Liver (tissue), 8 donors: ENCODE measurements at regions not wholly inside any gene's neighbourhood (a gene's known extent, or its start where the extent isn't known, plus 50 kb on each side); places are given as distances from the start of the nearest gene placed in this dataset.

Experiments used
- DNase-seq: peaks from one replicate; pipeline ENCODE4 v3.0.0-alpha.2; 2017; ENCODE audit warnings: low spot score
- H3K27ac ChIP-seq, 2 donors: one replicate each; pipeline ENCODE4 v1.7.0; 2013; ENCODE audit warnings: inconsistent platforms in 2 of 2, low read length in 2 of 2, control low read depth in 1 of 2, low read depth in 1 of 2, mild to moderate bottlenecking in 1 of 2
- H3K27me3 ChIP-seq, 4 donors: one replicate each; pipeline versions ENCODE4 v1.6.1 to v1.7.0; 2013; ENCODE audit warnings: low read length in 3 of 4, inconsistent platforms in 1 of 4, mild to moderate bottlenecking in 1 of 4, moderate library complexity in 1 of 4; ENCODE audit not compliant: control insufficient read depth in 4 of 4, insufficient read depth in 4 of 4
- H3K36me3 ChIP-seq, 4 donors: one replicate each; pipeline versions ENCODE4 v1.6.1 to v1.7.0; 2013; ENCODE audit warnings: low read length in 3 of 4, mild to moderate bottlenecking in 3 of 4, low read depth in 1 of 4, moderate library complexity in 1 of 4; ENCODE audit not compliant: control insufficient read depth in 4 of 4, insufficient read depth in 3 of 4
- H3K4me1 ChIP-seq, 4 donors: one replicate each; pipeline versions ENCODE4 v1.6.1 to v1.7.0; 2013; ENCODE audit warnings: low read length in 3 of 4, mild to moderate bottlenecking in 3 of 4, moderate library complexity in 1 of 4; ENCODE audit not compliant: control insufficient read depth in 4 of 4, insufficient read depth in 4 of 4
- H3K4me3 ChIP-seq, 3 donors: one replicate each; pipeline versions ENCODE4 v1.6.1 to v1.7.0; 2013; ENCODE audit warnings: low read length in 3 of 3, control low read depth in 1 of 3, low read depth in 1 of 3, mild to moderate bottlenecking in 1 of 3
- H3K9ac ChIP-seq, 2 donors: one replicate each; pipeline ENCODE4 v1.7.0; 2013; ENCODE audit warnings: low read length in 2 of 2, mild to moderate bottlenecking in 2 of 2, moderate library complexity in 2 of 2, control low read depth in 1 of 2, low read depth in 1 of 2
- H3K9me3 ChIP-seq, 4 donors: one replicate each; pipeline versions ENCODE4 v1.6.1 to v1.7.0; 2013; ENCODE audit warnings: low read length in 3 of 4; ENCODE audit not compliant: control insufficient read depth in 4 of 4
- CTCF ChIP-seq: fragments of 150-350 bp; IDR thresholded peaks from 2 replicates; pipeline ENCODE4 v1.5.1; 2017; ENCODE audit warnings: improper control_type of control experiment, low read depth, low read length; ENCODE audit not compliant: missing input control
- EGR1 ChIP-seq, 2 donors: IDR thresholded peaks; 2 replicates each; pipeline ENCODE4 v1.6.1; 2016 to 2018; ENCODE audit warnings: antibody characterized with exemption in 2 of 2, low read depth in 2 of 2
- FOXA1 ChIP-seq: IDR thresholded peaks from 2 replicates; pipeline ENCODE4 v1.6.1; 2016; ENCODE audit warnings: antibody characterized with exemption
- FOXA2 ChIP-seq: IDR thresholded peaks from 2 replicates; pipeline ENCODE4 v1.6.1; 2016; ENCODE audit warnings: antibody characterized with exemption
- GABPA ChIP-seq, 2 donors: IDR thresholded peaks in 1 of 2; conservative IDR thresholded peaks in 1 of 2; 2 replicates each; pipeline ENCODE4 v1.6.1; 2016; ENCODE audit warnings: antibody characterized with exemption in 2 of 2, mild to moderate bottlenecking in 1 of 2, moderate library complexity in 1 of 2
- HNF4A ChIP-seq, 2 donors: conservative IDR thresholded peaks; 2 replicates each; pipeline ENCODE4 v1.6.1; 2016; ENCODE audit warnings: antibody characterized with exemption in 2 of 2, mild to moderate bottlenecking in 2 of 2
- HNF4G ChIP-seq: IDR thresholded peaks from 2 replicates; pipeline ENCODE4 v1.6.1; 2016; ENCODE audit warnings: antibody characterized with exemption
- JUND ChIP-seq, 2 donors: IDR thresholded peaks; 2 replicates each; pipeline ENCODE4 v1.6.1; 2016; ENCODE audit warnings: antibody characterized with exemption in 2 of 2
- MAX ChIP-seq: IDR thresholded peaks from 2 replicates; pipeline ENCODE4 v1.6.1; 2016; ENCODE audit warnings: antibody characterized with exemption
- NR2F2 ChIP-seq: IDR thresholded peaks from 2 replicates; pipeline ENCODE4 v1.6.1; 2016; ENCODE audit warnings: antibody characterized with exemption
- RAD21 ChIP-seq, 2 donors: IDR thresholded peaks; 2 replicates each; pipeline ENCODE4 v1.6.1; 2016; ENCODE audit warnings: antibody characterized with exemption in 2 of 2, mild to moderate bottlenecking in 2 of 2
- REST ChIP-seq: IDR thresholded peaks from 2 replicates; pipeline ENCODE4 v1.6.1; 2016; ENCODE audit warnings: antibody characterized with exemption, mild to moderate bottlenecking
- RXRA ChIP-seq, 2 donors: IDR thresholded peaks; 2 replicates each; pipeline ENCODE4 v1.6.1; 2017 to 2018; ENCODE audit warnings: antibody characterized with exemption in 2 of 2, mild to moderate bottlenecking in 1 of 2
- SP1 ChIP-seq: IDR thresholded peaks from 2 replicates; pipeline ENCODE4 v1.6.1; 2018; ENCODE audit warnings: antibody characterized with exemption, mild to moderate bottlenecking
- TAF1 ChIP-seq: conservative IDR thresholded peaks from 2 replicates; pipeline ENCODE4 v1.6.1; 2016; ENCODE audit warnings: antibody characterized with exemption, mild to moderate bottlenecking
- YY1 ChIP-seq: IDR thresholded peaks from 2 replicates; pipeline ENCODE4 v1.6.1; 2016; ENCODE audit warnings: antibody characterized with exemption, mild to moderate bottlenecking
- WGBS: extraction: QIAGEN DNeasy Blood & Tissue Kit; methylation state at CpG from one replicate; pipeline ENCODE4 v1.1.7; 2013; 5-methylcytosine and 5-hydroxymethylcytosine counted together
- TF ChIP-seq, protein P1 (sequence below): IDR thresholded peaks from 2 replicates; pipeline ENCODE4 v1.6.1; 2016; ENCODE audit warnings: antibody characterized with exemption
- TF ChIP-seq, protein P2 (sequence below): IDR thresholded peaks from 2 replicates; pipeline ENCODE4 v1.6.1; 2016; ENCODE audit warnings: antibody characterized with exemption
- donor health status: healthy.
- donor health status: healthy.
- donor health status: healthy.
- donor health status: healthy.
- donor health status: healthy.

DNA sequence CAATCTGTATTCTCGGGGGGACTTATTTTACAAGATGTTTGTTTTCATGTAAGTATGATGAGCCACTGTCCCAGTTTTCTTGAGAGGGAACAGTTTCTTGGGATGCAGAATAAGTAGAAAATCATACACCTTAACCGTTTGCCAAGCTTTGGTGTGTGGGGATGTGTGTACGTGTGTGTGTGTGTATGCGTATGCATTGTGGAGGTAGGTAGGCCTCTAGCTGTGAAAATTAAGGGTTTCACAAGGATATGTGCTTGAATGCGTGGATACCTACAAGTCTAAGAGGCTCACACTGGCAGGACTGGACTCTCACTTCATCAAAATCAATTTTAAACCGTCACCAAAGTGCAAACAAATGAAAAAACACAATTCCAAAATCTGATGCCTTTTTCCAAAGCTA is 204.2 kb upstream of the RBMS1 start (continued):
- TF ChIP-seq CTCF (no peak), FOXA1 (no peak), HNF4G (no peak), YY1 (no peak)

DNA sequence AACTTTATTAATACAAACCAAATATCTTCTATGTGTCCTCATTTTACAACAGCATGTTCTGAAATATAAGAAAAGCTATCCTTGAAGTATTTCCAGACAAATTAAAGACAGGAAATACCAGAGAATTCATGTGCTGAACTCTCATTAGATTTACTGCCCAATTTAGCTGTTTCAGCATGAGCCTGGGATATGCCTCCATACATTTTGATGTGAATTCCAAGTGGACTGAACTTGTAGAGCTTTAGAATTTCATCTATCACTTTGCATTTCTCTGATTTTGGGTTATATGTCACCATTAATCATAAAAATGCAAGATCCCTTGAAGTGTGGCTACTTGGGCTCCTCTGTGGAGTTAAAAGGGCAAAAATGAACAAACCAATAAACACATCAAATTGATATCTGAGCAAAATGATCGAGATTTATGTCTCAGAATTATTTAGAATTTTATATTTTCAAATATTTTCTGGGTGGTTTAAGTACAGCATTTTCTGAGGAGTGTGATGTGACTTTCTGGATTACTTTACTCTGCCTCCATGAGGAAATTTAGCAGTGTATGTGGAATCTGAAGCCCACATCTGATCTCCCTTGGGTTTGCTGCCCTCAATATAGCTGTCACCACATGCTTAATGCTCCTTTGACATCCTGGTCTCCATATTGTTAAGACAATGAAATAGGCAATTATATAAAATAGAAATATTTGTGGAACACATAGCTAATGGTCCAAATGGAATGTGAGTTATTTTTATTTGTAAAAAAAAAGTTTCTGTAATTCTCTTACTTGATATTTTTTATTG is 206.6 kb upstream of the RBMS1 start:
- Histone ChIP-seq H3K4me1 (no peaks in the 10 kb centered on the region), H3K4me3 (no peak overlapping the region), H3K27me3 (no peaks in the 10 kb centered on the region), H3K27ac (no peak overlapping the region), H3K9me3 (no peaks in the 10 kb centered on the region), H3K36me3 (no peaks in the 10 kb centered on the region), H3K9ac (no peak overlapping the region)
- DNase-seq: no peak
- 41% methylated on average over 1 of the region's 1 CpG for WGBS
- no peak for TF ChIP-seq GABPA (IDR thresholded peaks at IDR 0.05 in 1 of 2, conservative IDR thresholded peaks at IDR 0.05 in 1 of 2)
- TF ChIP-seq MAX: no peak
- TF ChIP-seq, protein P1, sequence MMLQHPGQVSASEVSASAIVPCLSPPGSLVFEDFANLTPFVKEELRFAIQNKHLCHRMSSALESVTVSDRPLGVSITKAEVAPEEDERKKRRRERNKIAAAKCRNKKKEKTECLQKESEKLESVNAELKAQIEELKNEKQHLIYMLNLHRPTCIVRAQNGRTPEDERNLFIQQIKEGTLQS: no peak
- no peak for TF ChIP-seq FOXA1
- TF ChIP-seq TAF1: no peak
- no peak for TF ChIP-seq YY1
- TF ChIP-seq RXRA (IDR thresholded peaks at IDR 0.05): no peak
- no peak for TF ChIP-seq RAD21 (IDR thresholded peaks at IDR 0.05)
- TF ChIP-seq JUND (IDR thresholded peaks at IDR 0.05): no peak
- TF ChIP-seq NR2F2: no peak
- no peak for TF ChIP-seq HNF4A (conservative IDR thresholded peaks at IDR 0.05)

GRCh38 chr2:160701822-160702221 is 208.2 kb upstream of the RBMS1 start:
- H3K27ac ChIP-seq: no peak overlapping the region
- DNase-seq: no peak
- TF ChIP-seq JUND (IDR thresholded peaks at IDR 0.05) (no peak), TAF1 (no peak), EGR1 (IDR thresholded peaks at IDR 0.05; ENCODE audit: low read depth in 2 of 2) (no peak), MAX (no peak), HNF4G (no peak), YY1 (no peak), CTCF (no peak), FOXA1 (no peak), GABPA (IDR thresholded peaks at IDR 0.05 in 1 of 2, conservative IDR thresholded peaks at IDR 0.05 in 1 of 2) (no peak), NR2F2 (no peak), SP1 (no peak), HNF4A (conservative IDR thresholded peaks at IDR 0.05) (no peak), RAD21 (IDR thresholded peaks at IDR 0.05) (no peak), RXRA (IDR thresholded peaks at IDR 0.05) (no peak), FOXA2 (no peak), REST (no peak)
- TF ChIP-seq, protein P2, sequence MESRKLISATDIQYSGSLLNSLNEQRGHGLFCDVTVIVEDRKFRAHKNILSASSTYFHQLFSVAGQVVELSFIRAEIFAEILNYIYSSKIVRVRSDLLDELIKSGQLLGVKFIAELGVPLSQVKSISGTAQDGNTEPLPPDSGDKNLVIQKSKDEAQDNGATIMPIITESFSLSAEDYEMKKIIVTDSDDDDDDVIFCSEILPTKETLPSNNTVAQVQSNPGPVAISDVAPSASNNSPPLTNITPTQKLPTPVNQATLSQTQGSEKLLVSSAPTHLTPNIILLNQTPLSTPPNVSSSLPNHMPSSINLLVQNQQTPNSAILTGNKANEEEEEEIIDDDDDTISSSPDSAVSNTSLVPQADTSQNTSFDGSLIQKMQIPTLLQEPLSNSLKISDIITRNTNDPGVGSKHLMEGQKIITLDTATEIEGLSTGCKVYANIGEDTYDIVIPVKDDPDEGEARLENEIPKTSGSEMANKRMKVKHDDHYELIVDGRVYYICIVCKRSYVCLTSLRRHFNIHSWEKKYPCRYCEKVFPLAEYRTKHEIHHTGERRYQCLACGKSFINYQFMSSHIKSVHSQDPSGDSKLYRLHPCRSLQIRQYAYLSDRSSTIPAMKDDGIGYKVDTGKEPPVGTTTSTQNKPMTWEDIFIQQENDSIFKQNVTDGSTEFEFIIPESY: no peak
- TF ChIP-seq, protein P1: no peak
- H3K27me3 ChIP-seq: no peaks in the 10 kb centered on the region
- WGBS: 35% methylated on average over 3 of the region's 3 CpGs
- no peak overlapping the region for H3K4me3 ChIP-seq
- no peaks in the 10 kb centered on the region for H3K36me3 ChIP-seq
- no peaks in the 10 kb centered on the region for H3K4me1 ChIP-seq
- H3K9me3 ChIP-seq: no peaks in the 10 kb centered on the region
- no peak overlapping the region for H3K9ac ChIP-seq
